UCSD-AML1 (cell line): ENCODE measurements at regions not wholly inside any gene's neighbourhood (a gene's known extent, or its start where the extent isn't known, plus 50 kb on each side); places are given as distances from the start of the nearest gene placed in this dataset.
"Not testable (repeated sequence)": the region's sequence is repeated elsewhere in the genome, so short reads cannot be mapped to it uniquely, and the experiment has no call there.

ENCODE experiments used
- DNase-seq: peaks from one replicate; lab custom pipeline; 2025; ENCODE audit not compliant: unreplicated experiment; lab: John Stamatoyannopoulos, UW

GRCh38 chr1:208684192-208684591, 440.0 kb upstream of the PLXNA2 start:
- DNase-seq: no peak

- no peak for DNase-seq
These were observed 442.4 kb upstream of the PLXNA2 start for GRCh38 chr1:208686592-208686991.

GRCh38 chr1:208688656-208689315, 444.6 kb upstream of the PLXNA2 start:
- DNase-seq: no peak

DNA sequence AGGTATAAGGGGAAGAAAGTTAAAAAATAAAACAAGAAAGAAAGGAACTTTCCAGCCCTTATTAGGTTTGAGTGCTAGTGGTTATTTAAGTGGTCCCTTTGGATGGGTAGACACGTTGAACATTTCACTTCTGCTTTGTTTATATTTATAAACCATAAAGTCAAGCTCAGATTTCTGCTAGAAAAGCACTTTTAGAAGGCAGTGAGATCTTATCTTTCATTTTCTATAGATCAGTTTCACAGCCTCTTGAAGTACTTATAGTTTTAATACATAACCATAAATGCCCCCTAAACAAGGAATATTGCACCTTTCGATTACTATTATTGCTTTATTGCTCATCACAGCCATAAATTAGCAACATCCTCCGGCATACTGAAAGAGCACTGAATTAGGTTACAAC, 446.8 kb upstream of the PLXNA2 start:
- no peak for DNase-seq

DNA sequence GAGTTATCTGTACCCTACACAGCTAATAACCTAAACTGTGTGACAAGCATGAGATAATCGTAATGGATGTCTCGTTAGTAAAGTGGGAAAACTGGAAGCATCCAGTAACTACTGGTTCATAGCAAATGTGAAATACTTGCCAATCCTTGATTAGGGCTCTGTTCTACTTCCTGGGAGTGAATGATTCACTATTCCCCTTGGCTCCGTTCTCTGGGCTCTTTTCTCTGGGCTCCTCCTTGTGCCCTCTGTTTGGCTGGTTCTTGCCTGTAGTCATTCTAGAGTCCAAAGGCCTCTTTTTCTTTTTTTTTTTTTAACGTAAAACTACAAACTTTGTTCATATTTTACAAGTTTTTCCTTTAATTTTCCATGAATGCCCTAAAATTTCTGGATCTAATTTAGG, 465.8 kb upstream of the PLXNA2 start:
- no peak for DNase-seq

- no peak for DNase-seq
These were observed 470.1 kb upstream of the PLXNA2 start for GRCh38 chr1:208714323-208714722.

DNA sequence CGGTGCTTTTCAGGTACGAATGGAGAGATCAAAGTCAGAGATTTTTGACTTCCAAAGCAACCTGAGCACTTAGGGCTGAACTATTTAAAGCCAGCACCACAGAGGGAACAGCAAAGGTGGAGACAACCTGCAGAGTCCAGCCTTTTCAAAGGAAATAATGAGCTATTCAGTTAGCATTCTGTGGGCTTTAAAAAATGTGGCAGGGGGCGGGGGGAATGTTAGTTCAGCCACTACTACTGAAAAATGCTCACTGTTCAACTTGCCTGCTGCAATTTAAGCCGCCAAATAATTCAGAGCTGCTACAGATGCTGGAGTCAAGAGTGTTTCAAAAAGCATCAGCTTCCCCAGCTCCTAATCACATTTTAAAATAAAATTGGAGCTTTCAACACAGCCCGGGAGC, 473.3 kb upstream of the PLXNA2 start:
- DNase-seq: no peak

DNA sequence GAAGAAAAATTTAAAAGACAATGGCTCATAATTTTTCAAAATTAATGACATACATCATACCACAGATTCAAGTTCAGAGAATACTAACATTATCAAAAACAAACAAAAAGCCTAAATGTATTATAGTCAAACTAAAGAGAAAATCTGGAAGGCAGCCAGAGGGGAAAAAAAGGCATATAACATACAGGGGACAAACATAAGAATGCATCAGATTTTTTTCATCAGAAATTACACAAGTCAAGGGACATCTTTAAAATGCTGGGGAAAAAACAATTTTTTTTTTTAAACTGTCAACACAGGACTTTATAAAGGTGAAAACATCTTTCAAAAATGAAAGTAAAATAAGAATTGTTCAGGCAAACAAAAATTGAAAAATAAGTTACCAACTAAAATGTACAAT, 478.4 kb upstream of the PLXNA2 start:
- no peak for DNase-seq

- no peak for DNase-seq
These were observed 479.9 kb upstream of the PLXNA2 start for GRCh38 chr1:208724079-208724478.

DNA sequence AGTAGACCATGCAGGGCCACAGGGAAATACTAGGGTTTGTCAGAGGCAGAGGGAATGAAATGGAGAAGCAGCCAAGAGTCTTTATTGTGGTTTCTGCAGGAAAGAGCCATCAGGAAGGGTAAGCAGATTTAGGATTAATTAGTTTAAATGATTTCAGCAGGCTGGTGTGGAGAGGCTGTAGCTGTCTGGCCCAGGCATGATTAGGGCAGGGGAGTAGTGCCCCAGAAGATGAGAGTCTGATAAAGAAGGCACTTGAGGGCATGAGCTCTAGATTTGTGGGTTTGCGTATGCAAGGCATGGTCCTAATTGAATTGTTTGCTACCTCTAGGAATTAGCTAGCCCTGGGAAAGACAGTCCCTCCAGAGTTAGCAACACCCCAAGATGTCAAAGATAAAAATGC, 484.6 kb upstream of the PLXNA2 start:
- no peak for DNase-seq

DNA sequence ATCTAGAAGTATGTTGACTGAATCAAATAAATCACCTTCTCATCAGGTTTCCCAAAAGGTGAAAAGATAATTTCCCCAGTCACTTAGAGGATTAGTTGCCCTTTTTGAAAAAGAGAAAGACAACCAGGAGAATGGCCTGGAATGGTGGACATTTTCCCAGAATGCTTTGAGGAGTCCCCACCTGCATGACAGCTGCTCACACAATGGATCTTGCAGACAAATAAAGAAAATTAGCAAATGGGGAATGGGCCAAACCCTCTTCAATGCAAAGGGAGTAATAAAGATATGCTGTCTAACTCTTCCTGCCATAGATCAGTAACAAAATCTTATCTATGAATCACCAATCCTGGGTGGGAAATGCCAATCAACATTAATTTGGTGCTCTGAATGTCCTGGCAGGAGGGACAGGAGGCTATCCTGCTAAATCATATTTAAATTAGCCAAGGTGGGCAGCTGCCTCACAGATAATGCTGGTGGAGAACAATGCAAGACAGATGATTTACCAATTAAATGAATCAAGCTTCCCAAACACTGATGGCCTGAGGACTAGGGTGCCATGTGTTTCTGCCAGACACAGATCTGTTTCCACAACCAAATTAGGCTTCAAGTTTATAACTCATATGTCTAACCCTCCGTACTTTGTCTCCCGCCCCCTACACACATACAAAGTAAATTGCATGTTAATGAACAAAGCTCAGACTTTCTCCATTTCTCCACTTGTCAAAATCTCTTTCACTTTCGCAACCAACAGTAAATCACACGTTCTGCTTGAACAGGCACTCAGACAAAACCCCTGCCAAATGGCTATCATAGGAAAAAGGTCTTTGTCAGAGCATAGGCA, 488.0 kb upstream of the PLXNA2 start:
- DNase-seq: no peak

- no peak for DNase-seq
These were observed 493.0 kb upstream of the PLXNA2 start for GRCh38 chr1:208737161-208737560.

DNA sequence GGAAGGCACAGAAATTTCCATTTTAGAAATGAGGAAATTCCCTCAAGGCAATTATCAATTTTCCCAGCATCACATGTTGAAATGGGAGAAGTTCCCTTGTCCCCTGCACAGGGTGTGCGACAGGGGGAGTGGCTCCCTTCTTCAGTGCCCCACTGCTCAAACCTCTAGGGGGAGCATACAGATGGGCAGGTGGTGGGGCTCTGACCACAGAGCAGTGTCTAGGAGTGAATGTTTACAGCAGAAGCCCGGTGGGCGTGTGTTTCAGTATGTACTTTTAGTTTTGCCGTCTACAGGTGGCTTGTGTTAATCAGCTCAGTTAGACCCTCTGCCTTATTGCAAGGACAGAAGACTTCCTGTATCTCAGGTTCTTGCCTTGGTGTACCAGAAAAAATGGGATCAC, 493.7 kb upstream of the PLXNA2 start:
- DNase-seq: no peak

DNA sequence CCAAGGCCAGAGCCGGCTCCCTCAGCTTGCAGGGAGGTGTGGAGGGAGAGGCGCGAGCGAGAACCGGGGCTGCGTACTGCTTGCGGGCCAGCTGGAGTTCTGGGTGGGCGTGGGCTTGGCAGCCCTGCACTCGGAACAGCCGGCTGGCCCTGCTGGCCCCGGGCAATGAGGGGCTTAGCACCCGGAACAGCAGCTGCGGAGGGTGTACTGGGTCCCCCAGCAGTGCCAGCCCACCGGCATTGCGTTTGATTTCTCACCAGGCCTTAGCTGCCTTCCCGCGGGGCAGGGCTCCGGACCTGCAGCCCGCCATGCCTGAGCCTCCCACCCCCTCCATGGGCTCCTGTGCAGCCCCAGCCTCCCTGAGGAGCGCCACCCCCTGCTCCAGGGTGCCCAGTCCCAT, 495.5 kb upstream of the PLXNA2 start:
- DNase-seq: not testable (repeated sequence)

DNA sequence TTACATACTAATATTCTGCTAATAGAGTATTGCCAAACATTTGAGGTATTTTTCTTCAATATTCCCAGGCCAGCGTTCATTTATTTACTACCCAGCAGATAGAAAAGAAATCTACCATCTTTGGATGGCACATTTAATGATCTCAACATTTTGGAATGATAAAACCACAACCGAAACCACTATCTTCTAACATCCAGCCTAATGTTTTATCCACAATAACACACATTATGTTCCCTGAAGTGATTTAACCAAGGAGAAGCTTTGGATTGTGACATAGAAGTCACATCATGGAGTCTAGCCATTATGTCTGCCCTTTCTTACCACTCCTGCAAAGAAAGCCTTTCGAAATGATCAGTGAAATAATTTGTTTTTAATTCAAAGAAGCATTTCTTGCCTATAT, 497.1 kb upstream of the PLXNA2 start:
- DNase-seq: no peak

GRCh38 chr1:208743361-208743760, 499.2 kb upstream of the PLXNA2 start:
- no peak for DNase-seq

GRCh38 chr1:208747979-208748378, 503.8 kb upstream of the PLXNA2 start:
- no peak for DNase-seq

GRCh38 chr1:208748387-208749165, 504.4 kb upstream of the PLXNA2 start:
- no peak for DNase-seq

- no peak for DNase-seq
These were observed 512.3 kb upstream of the PLXNA2 start for GRCh38 chr1:208756339-208756981.

- DNase-seq: no peak
These were observed 513.7 kb upstream of the PLXNA2 start for GRCh38 chr1:208757846-208758245.

DNA sequence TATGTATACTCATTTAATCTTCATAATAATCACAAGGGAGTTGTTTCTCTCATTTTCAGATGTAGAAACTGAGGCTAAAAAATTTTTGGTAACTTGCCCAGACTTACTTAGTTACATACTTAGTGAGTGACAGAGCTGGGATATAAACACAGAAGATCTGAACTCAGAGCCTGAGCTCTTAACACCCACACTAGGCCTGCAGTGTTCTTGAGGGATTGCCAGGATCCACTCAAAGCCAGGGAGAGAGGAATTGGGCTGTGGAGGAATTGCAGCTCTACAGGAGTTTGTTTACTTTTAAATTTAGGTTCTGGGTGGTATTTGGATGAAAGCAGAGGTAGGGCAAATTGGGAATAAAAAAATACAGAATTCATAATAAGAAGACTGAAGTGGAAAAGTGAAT, 515.1 kb upstream of the PLXNA2 start:
- DNase-seq: no peak
